ENCODE measurements at regions not wholly inside any gene's neighbourhood (a gene's known extent, or its start where the extent isn't known, plus 50 kb on each side); places are given as distances from the start of the nearest gene placed in this dataset.

GRCh38 chr16:6494716-6495115, 837.9 kb upstream of the RBFOX1 start:
- Histone ChIP-seq H3K36me3 (ENCODE audit: control insufficient read depth, insufficient read depth, low read length) (no peaks in the 10 kb centered on the region), H2BK5ac (ENCODE audit: low read depth, low read length, poor library complexity, severe bottlenecking) (no peak overlapping the region), H2AK5ac (ENCODE audit: low read depth, low read length) (no peak overlapping the region), H3K4me1 (ENCODE audit: control insufficient read depth, insufficient read depth, low read length) (no peaks in the 10 kb centered on the region), H3K9me3 (ENCODE audit: control insufficient read depth, insufficient read depth, low read length) (peaks cover 8% of the 10 kb centered on the region), H3K9me1 (ENCODE audit: insufficient read depth, low read length) (no peaks in the 10 kb centered on the region), H4K8ac (ENCODE audit: low read depth in 2 of 2, low read length in 2 of 2) (no peak overlapping the region), H3K4me3 (ENCODE audit: insufficient read depth, low read depth, low read length) (no peak overlapping the region), H3K23ac (ENCODE audit: low read depth, low read length) (no peak overlapping the region), H3K56ac (ENCODE audit: extremely low read depth, insufficient read depth, low read length) (no peak overlapping the region), H3K4me2 (ENCODE audit: low read depth, low read length) (no peak overlapping the region), H3K14ac (replicated peaks; ENCODE audit: low read depth, low read length) (no peak overlapping the region), H4K5ac (ENCODE audit: low read depth, low read length) (no peak overlapping the region), H3K79me1 (ENCODE audit: low read depth in 1 of 2, low read length in 2 of 2) (no peaks in the 10 kb centered on the region), H3K27me3 (ENCODE audit: control insufficient read depth, insufficient read depth, low read length) (no peaks in the 10 kb centered on the region), H2BK15ac (ENCODE audit: low read depth, low read length) (no peak overlapping the region), H2BK120ac (ENCODE audit: low read depth, low read length) (no peak overlapping the region), H3K27ac (ENCODE audit: insufficient read depth, low read length) (no peak overlapping the region), H3K18ac (ENCODE audit: low read depth, low read length) (no peak overlapping the region), H2AFZ (replicated peaks; ENCODE audit: low read length, poor library complexity) (no peak overlapping the region), H4K91ac (ENCODE audit: insufficient read depth, low read depth, low read length) (no peak overlapping the region), H2BK20ac (ENCODE audit: low read depth, low read length) (no peak overlapping the region), H3K9ac (ENCODE audit: low read depth, low read length) (no peak overlapping the region), H2AK9ac (replicated peaks; ENCODE audit: low read depth, low read length, poor library complexity) (no peak overlapping the region), H4K20me1 (ENCODE audit: insufficient read depth, low read length) (no peaks in the 10 kb centered on the region), H3K4ac (ENCODE audit: low read depth, low read length) (no peak overlapping the region)
- ATAC-seq (ENCODE audit: low read depth) (no peak), DNase-seq (no peak)
- TF ChIP-seq CHD1 (IDR thresholded peaks at IDR 0.05; ENCODE audit: low read depth, low read length) (no peak), ELK1 (IDR thresholded peaks at IDR 0.05; ENCODE audit: borderline replicate concordance, low read depth, low read length) (no peak), POLR2A (IDR thresholded peaks at IDR 0.05; ENCODE audit: low read depth, low read length) (no peak), CEBPB (IDR thresholded peaks at IDR 0.05; ENCODE audit: low read depth, low read length) (no peak), BHLHE40 (IDR thresholded peaks at IDR 0.05; ENCODE audit: low read depth, low read length) (no peak), RAD21 (IDR thresholded peaks at IDR 0.05; ENCODE audit: low read length) (no peak), FOS (IDR thresholded peaks at IDR 0.05; ENCODE audit: low read depth, low read length) (no peak), RFX5 (IDR thresholded peaks at IDR 0.05; ENCODE audit: low read depth, low read length) (no peak), NFE2L2 (IDR thresholded peaks at IDR 0.05; ENCODE audit: low read depth, low read length) (no peak), RCOR1 (IDR thresholded peaks at IDR 0.05; ENCODE audit: insufficient replicate concordance, low read length) (no peak), MXI1 (IDR thresholded peaks at IDR 0.05; ENCODE audit: borderline replicate concordance, low read depth, low read length) (no peak), CTCF (conservative IDR thresholded peaks at IDR 0.05; ENCODE audit: low read depth, low read length) (no peak), SMC3 (IDR thresholded peaks at IDR 0.05; ENCODE audit: low read depth, low read length) (no peak), MAFK (IDR thresholded peaks at IDR 0.05; ENCODE audit: low read depth, low read length) (no peak), USF2 (IDR thresholded peaks at IDR 0.05; ENCODE audit: low read depth, low read length) (no peak)
- no CpG with 5 or more reads among the region's 6 CpGs for WGBS, 2 experiments (ENCODE audit: extremely low coverage in 2 of 2, insufficient read length in 1 of 2)
- ChIA-PET CTCF (no interaction called here), POLR2A (ENCODE audit: unreplicated experiment) (no interaction called here)
- BruUV-seq (replicated peaks), result no TSS peak
- in situ Hi-C loops (cut with MboI; ENCODE audit: low sequenced_read_pairs) (no loop called here), dilution Hi-C loops (cut with HindIII; ENCODE audit: low sequenced_read_pairs, unreplicated experiment) (no loop called here), intact Hi-C loops (cut with micrococcal nuclease) (no loop called here)
